Endodermal cell (in vitro differentiated cells): ENCODE measurements at regions not wholly inside any gene's neighbourhood (a gene's known extent, or its start where the extent isn't known, plus 50 kb on each side); places are given as distances from the start of the nearest gene placed in this dataset.

Experiments used
- DNase-seq: peaks from one replicate; pipeline ENCODE4 v3.0.0-alpha.2; 2017
- H3K27ac ChIP-seq: 2 replicates; pipeline ENCODE4 v1.5.1; 2013; ENCODE audit warnings: mild to moderate bottlenecking, low read depth, low read length, moderate library complexity
- H3K27me3 ChIP-seq: 2 replicates; pipeline ENCODE4 v1.6.1; 2013; ENCODE audit warnings: mild to moderate bottlenecking, low read length, moderate library complexity; ENCODE audit not compliant: insufficient read depth, control insufficient read depth, poor library complexity, severe bottlenecking
- H3K36me3 ChIP-seq: 2 replicates; pipeline ENCODE4 v1.7.0; 2013; ENCODE audit warnings: mild to moderate bottlenecking, low read length, moderate library complexity; ENCODE audit not compliant: control insufficient read depth, insufficient read depth
- H3K4me1 ChIP-seq: one replicate; pipeline ENCODE4 v1.7.0; 2013; ENCODE audit warnings: low read length; ENCODE audit not compliant: control insufficient read depth, insufficient read depth
- H3K4me3 ChIP-seq: 2 replicates; pipeline ENCODE4 v1.5.1; 2013; ENCODE audit warnings: mild to moderate bottlenecking, low read length, moderate library complexity
- H3K9ac ChIP-seq: 2 replicates; pipeline ENCODE4 v1.6.1; 2013; ENCODE audit warnings: mild to moderate bottlenecking, low read length, moderate library complexity; ENCODE audit not compliant: poor library complexity, severe bottlenecking; ENCODE audit errors: extremely low read depth
- H3K9me3 ChIP-seq: 2 replicates; pipeline ENCODE4 v1.6.1; 2013; ENCODE audit warnings: mild to moderate bottlenecking, low read length, moderate library complexity; ENCODE audit not compliant: control insufficient read depth
- H3K27ac Mint-ChIP-seq: 2 replicates; pipeline ENCODE4 v1.8.0; 2020; ENCODE audit warnings: mixed read lengths
- H3K27me3 Mint-ChIP-seq: 2 replicates; pipeline ENCODE4 v1.8.0; 2021; ENCODE audit warnings: mild to moderate bottlenecking, mixed read lengths; ENCODE audit not compliant: insufficient read depth
- H3K36me3 Mint-ChIP-seq: 2 replicates; pipeline ENCODE4 v1.8.0; 2020; ENCODE audit warnings: low read depth, mixed read lengths
- H3K4me1 Mint-ChIP-seq: 2 replicates; pipeline ENCODE4 v1.8.0; 2020; ENCODE audit warnings: mixed read lengths
- H3K4me3 Mint-ChIP-seq: 2 replicates; pipeline ENCODE4 v1.8.0; 2020; ENCODE audit warnings: mild to moderate bottlenecking, moderate library complexity, mixed read lengths
- H3K9me3 Mint-ChIP-seq: 2 replicates; pipeline ENCODE4 v1.8.0; 2020; ENCODE audit warnings: mild to moderate bottlenecking, mixed read lengths
- WGBS, 2 experiments: methylation state at CpG; one replicate each; pipeline versions ENCODE4 v1.1.5 to v1.1.7; 2013; ENCODE audit warnings: missing lambda C conversion rate in 2 of 2, mixed read lengths in 1 of 2; ENCODE audit not compliant: insufficient coverage in 1 of 2, insufficient read length in 1 of 2; 5-methylcytosine and 5-hydroxymethylcytosine counted together
- TF ChIP-seq, protein P1 (sequence below): fragments of 200-600 bp; sonication (generic); conservative IDR thresholded peaks from 2 replicates; pipeline ENCODE4 v1.5.0; 2021; ENCODE audit warnings: antibody characterized with exemption, mild to moderate bottlenecking

DNA sequence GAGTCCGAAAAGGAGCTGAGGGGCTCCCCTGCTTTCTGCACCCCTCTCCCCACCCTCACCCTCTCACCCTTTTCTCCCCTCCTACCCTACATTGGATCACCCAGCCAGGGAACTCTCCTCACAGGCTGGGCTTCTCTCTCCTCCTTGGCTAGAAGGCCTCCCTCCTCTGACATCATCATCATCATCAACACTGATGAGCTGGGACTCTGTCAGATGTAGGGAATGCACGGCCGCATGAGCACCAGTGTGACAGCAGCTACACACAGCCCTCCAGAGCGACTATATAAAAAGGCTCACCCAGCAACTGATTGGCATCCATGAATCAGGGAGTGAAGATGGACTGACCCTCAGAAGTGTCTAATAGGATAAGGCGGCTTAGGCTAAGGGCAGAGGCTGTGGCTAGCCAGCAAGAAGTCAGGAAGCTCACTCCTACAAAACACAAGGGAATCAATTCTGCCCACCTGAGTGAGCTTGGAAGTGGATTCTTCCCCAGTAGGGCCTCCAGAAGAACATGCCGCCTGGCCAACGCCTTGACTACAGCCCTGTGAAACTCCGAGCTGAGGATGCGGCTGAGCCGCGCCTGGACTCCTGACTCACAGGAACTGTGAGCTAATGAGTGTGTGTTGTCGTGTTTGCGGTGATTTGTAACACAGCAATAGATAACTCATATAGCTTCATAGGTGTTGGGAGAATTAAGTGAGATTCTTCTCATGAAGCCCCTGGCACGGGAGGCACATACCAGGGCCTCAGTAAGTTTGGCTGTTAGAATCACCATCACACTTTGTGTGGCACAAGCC lies 147.6 kb downstream of the FAM43A start:
- no peak overlapping the region for H3K4me3 ChIP-seq
- no peaks in the 10 kb centered on the region for H3K36me3 ChIP-seq
- peaks cover 6% of the 10 kb centered on the region for H3K4me1 ChIP-seq
- DNase-seq, result no peak
- no peak overlapping the region for H3K27ac Mint-ChIP-seq
- no peaks in the 10 kb centered on the region for H3K27me3 ChIP-seq
- H3K27ac ChIP-seq, result no peak overlapping the region
- H3K27me3 Mint-ChIP-seq, result peaks cover 1% of the 10 kb centered on the region
- 93 to 98% methylated on average over 12 to 14 of the region's 14 CpGs for WGBS, 2 experiments
- H3K4me1 Mint-ChIP-seq, result peaks cover 4% of the 10 kb centered on the region
- H3K36me3 Mint-ChIP-seq, result no peaks in the 10 kb centered on the region
- TF ChIP-seq, protein P1, sequence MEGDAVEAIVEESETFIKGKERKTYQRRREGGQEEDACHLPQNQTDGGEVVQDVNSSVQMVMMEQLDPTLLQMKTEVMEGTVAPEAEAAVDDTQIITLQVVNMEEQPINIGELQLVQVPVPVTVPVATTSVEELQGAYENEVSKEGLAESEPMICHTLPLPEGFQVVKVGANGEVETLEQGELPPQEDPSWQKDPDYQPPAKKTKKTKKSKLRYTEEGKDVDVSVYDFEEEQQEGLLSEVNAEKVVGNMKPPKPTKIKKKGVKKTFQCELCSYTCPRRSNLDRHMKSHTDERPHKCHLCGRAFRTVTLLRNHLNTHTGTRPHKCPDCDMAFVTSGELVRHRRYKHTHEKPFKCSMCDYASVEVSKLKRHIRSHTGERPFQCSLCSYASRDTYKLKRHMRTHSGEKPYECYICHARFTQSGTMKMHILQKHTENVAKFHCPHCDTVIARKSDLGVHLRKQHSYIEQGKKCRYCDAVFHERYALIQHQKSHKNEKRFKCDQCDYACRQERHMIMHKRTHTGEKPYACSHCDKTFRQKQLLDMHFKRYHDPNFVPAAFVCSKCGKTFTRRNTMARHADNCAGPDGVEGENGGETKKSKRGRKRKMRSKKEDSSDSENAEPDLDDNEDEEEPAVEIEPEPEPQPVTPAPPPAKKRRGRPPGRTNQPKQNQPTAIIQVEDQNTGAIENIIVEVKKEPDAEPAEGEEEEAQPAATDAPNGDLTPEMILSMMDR, result no peak
- H3K4me3 Mint-ChIP-seq, result no peak overlapping the region
- H3K9me3 ChIP-seq, result no peaks in the 10 kb centered on the region
- H3K9me3 Mint-ChIP-seq, result peaks cover 5% of the 10 kb centered on the region
- H3K9ac ChIP-seq, result no peak overlapping the region

DNA sequence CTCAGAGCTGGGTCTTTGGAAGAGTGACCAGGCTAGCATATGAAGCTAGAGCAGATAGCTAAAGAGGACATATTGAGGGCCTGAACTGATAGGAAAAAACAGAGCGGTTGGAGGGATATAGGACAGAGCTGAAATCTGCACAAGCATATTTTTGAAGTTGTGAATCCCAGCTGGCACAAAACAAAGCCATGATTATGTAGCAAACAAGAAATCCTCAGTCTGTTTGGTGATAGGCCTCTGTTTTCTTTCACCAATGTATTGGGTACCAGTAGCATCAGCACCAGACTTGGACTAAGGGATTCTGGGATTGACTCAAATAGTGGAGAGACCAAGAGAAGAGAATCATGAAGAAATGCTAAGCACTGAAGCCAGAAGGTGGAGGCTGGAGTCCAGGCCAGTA lies 151.0 kb downstream of the FAM43A start:
- Histone ChIP-seq H3K9ac (no peak overlapping the region), H3K36me3 (no peaks in the 10 kb centered on the region), H3K4me3 (no peak overlapping the region), H3K4me1 (peaks cover 8% of the 10 kb centered on the region), H3K27ac (no peak overlapping the region), H3K9me3 (no peaks in the 10 kb centered on the region), H3K27me3 (no peaks in the 10 kb centered on the region)
- H3K4me3 Mint-ChIP-seq, result no peak overlapping the region
- TF ChIP-seq, protein P1, result no peak
- no peak for DNase-seq
- H3K36me3 Mint-ChIP-seq, result no peaks in the 10 kb centered on the region
- 92 to 100% methylated on average over 1 of the region's 1 CpG for WGBS, 2 experiments
- peaks cover 4% of the 10 kb centered on the region for H3K4me1 Mint-ChIP-seq
- H3K27me3 Mint-ChIP-seq, result peaks cover 1% of the 10 kb centered on the region
- no peak overlapping the region for H3K27ac Mint-ChIP-seq
- peaks cover 8% of the 10 kb centered on the region for H3K9me3 Mint-ChIP-seq

DNA sequence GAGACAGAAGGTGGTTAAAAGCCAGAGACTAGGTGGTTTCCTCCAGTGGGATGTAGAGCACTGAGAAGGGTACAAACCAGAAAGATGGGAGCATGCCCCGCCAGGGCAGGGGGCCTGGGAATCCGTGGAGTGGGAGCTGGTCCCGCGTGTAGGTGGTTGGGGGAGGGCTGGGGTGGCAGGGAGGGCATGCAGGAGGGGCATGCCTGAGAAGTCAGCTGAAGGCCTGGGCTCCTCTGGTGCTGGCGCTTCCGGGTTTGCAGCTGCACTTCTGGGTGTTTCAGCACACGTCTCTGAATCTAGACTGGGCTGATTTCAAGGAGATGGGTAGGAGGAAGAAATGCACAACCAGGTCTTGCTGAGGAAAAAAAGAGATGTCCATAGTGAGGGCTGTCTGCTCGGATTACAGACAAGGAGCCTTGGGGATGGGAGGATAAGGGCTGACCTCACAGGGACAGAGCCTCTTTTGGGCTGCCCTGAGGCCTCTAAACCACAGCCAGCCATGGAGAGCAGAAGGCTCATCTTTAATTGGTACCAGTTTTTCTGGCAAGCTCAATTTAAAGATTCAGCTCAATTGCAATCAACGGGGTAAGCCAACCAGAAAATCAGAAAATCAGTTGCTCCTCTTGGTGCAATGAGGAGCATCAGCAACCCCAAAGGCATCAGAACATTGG lies 151.9 kb downstream of the FAM43A start:
- Histone ChIP-seq H3K9me3 (no peaks in the 10 kb centered on the region), H3K27me3 (no peaks in the 10 kb centered on the region), H3K27ac (no peak overlapping the region), H3K36me3 (no peaks in the 10 kb centered on the region), H3K4me3 (no peak overlapping the region), H3K9ac (no peak overlapping the region), H3K4me1 (peaks cover 8% of the 10 kb centered on the region)
- Mint-ChIP-seq H3K36me3 (no peaks in the 10 kb centered on the region), H3K27me3 (peaks cover 1% of the 10 kb centered on the region), H3K27ac (no peak overlapping the region), H3K4me3 (no peak overlapping the region), H3K4me1 (peaks cover 4% of the 10 kb centered on the region), H3K9me3 (peaks cover 8% of the 10 kb centered on the region)
- TF ChIP-seq, protein P1, result no peak
- WGBS, 2 experiments, result 91 to 92% methylated on average over 8 to 9 of the region's 9 CpGs
- no peak for DNase-seq
